Muscle of leg (tissue), 3 donors: ENCODE measurements at regions not wholly inside any gene's neighbourhood (a gene's known extent, or its start where the extent isn't known, plus 50 kb on each side); places are given as distances from the start of the nearest gene placed in this dataset.

Experiments used
- DNase-seq: peaks from one replicate; pipeline ENCODE4 v3.0.0; 2013
- H3K27ac ChIP-seq: one replicate; pipeline ENCODE4 v1.5.1; 2013; ENCODE audit warnings: mild to moderate bottlenecking, low read length, control low read depth
- H3K27me3 ChIP-seq: one replicate; pipeline ENCODE4 v1.6.1; 2013; ENCODE audit warnings: low read length; ENCODE audit not compliant: control insufficient read depth, insufficient read depth
- H3K36me3 ChIP-seq: one replicate; pipeline ENCODE4 v1.6.1; 2013; ENCODE audit warnings: low read length; ENCODE audit not compliant: control insufficient read depth, insufficient read depth
- H3K4me1 ChIP-seq: one replicate; pipeline ENCODE4 v1.6.1; 2013; ENCODE audit warnings: low read length; ENCODE audit not compliant: control insufficient read depth, insufficient read depth
- H3K4me3 ChIP-seq: one replicate; pipeline ENCODE4 v1.5.1; 2013; ENCODE audit warnings: low read length, control low read depth
- H3K9me3 ChIP-seq: replicated peaks from 2 replicates; pipeline ENCODE4 v1.6.1; 2013; ENCODE audit warnings: low read depth, low read length; ENCODE audit not compliant: control insufficient read depth
- WGBS: methylation state at CpG from one replicate; pipeline ENCODE4 v1.1.5; 2013; ENCODE audit warnings: missing lambda C conversion rate; ENCODE audit not compliant: insufficient coverage; 5-methylcytosine and 5-hydroxymethylcytosine counted together

DNA sequence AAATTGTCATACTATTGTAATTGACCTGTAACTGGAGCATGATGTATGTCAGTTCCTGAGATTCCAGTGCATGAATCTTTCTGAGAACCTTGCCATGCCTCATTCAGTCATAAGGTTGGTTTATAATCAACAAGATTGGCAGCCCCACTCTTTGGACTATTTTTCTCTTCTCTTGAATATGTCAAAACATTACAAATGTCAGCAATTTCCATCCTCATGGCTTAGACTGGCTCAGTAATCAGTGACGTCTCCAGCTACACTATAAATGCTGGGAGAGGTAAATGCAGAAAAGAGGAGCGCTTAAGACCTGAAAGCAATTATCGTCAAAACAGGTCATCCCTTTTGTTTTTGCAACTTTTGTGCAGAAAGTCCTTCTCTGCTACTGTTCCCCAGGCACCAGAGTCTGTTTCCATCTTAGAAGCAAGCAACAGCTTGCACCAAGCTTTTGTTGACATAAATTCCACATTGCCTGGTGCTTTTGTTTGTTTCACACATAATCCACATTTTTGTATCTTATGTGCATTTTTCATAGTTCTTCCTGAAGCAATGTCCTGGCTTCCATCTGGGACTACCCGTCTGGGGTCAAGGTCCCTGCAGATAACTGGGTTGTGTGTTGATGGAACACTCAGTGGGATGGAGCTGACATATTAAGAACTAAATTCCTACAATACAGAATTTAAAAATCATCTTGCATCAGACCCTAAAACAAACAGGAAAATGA, 149.8 kb downstream of the OSR1 start:
- Histone ChIP-seq H3K27me3 (no peaks in the 10 kb centered on the region), H3K36me3 (no peaks in the 10 kb centered on the region), H3K9me3 (no peaks in the 10 kb centered on the region), H3K4me1 (no peaks in the 10 kb centered on the region), H3K27ac (no peak overlapping the region), H3K4me3 (no peak overlapping the region)
- WGBS, result 82% methylated on average over 3 of the region's 4 CpGs
- no peak for DNase-seq

DNA sequence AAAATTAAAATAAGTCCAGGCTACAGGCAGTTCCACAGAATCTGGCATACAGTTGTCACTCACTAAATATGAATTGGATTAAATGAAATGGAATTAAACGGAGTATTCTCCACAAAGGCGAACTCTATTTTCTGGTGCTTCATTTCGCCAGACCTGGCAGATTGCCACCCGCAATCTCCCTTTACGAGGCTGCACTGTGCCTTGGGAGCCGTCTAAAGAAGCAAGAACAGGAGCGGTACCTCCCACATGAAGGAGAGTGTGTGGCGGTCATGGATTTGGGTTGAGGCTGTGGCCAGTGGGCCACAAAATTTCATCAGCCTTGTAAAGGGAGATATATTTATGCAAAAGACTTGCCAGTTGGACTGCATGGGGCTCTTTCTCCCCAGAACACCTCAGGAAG, 151.0 kb downstream of the OSR1 start:
- Histone ChIP-seq H3K27me3 (no peaks in the 10 kb centered on the region), H3K4me1 (no peaks in the 10 kb centered on the region), H3K9me3 (no peaks in the 10 kb centered on the region), H3K36me3 (no peaks in the 10 kb centered on the region), H3K4me3 (no peak overlapping the region), H3K27ac (no peak overlapping the region)
- DNase-seq, result no peak
- WGBS, result 76% methylated on average over 3 of the region's 8 CpGs

DNA sequence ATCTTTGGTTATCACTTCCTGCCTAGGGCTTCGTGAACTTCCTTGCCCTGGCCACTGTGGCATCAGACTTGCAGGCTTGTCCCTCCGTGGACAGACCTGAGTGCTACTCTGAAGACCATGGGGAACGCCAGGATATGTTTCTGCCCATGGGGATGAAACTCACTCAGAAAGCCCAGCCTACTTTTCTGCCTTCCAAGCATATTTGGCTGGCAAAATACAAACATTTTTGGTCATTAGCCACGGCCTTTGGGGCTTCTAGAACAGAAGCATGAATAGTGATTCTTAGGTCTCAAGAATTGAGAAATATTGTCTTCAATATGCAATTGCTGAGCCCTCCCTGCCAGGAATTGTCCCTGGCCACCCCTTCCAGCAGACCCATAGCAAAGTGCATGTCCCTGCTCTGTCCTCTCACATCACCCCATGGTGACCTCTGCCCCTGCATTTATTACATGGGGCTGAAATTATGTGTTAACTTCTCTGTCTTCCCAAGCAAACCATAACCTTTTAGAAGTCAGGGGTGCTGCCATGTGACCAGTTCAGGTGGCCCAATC, 152.4 kb downstream of the OSR1 start:
- no peaks in the 10 kb centered on the region for H3K36me3 ChIP-seq
- H3K27me3 ChIP-seq, result no peaks in the 10 kb centered on the region
- H3K9me3 ChIP-seq, result no peaks in the 10 kb centered on the region
- H3K4me3 ChIP-seq, result no peak overlapping the region
- 75% methylated on average over 3 of the region's 4 CpGs for WGBS
- no peak for DNase-seq
- H3K4me1 ChIP-seq, result no peaks in the 10 kb centered on the region
- H3K27ac ChIP-seq, result no peak overlapping the region

DNA sequence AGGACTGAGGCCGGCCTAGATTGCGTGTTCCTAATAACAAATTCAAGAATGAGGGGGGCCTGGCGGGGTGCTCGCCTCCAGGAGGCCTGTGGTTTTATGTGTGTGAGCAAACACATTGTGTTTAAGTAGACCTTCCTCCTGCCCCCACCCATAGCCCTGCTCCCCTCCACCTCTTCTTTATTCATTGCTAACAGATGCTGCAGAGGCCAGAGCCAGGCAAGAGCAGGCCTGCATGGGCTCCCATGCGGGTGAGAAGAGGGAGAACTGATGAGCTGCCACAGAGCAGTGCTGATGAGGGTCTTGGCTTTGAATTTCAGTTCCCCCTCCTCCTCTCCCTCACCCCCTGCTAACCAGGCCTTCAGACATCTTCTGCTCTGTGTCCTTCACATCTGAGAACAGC, 154.6 kb downstream of the OSR1 start:
- no peaks in the 10 kb centered on the region for H3K36me3 ChIP-seq
- no peaks in the 10 kb centered on the region for H3K27me3 ChIP-seq
- H3K4me1 ChIP-seq, result no peaks in the 10 kb centered on the region
- H3K9me3 ChIP-seq, result no peaks in the 10 kb centered on the region
- H3K4me3 ChIP-seq, result no peak overlapping the region
- no peak overlapping the region for H3K27ac ChIP-seq
- WGBS, result no CpG with 5 or more reads among the region's 5 CpGs
- DNase-seq, result no peak

GRCh38 chr2:19201911-19202462, 156.4 kb downstream of the OSR1 start:
- Histone ChIP-seq H3K9me3 (no peaks in the 10 kb centered on the region), H3K4me3 (no peak overlapping the region), H3K36me3 (no peaks in the 10 kb centered on the region), H3K27me3 (no peaks in the 10 kb centered on the region), H3K4me1 (no peaks in the 10 kb centered on the region), H3K27ac (no peak overlapping the region)
- WGBS, result no CpG with 5 or more reads among the region's 4 CpGs
- DNase-seq, result no peak

- WGBS, result no CpG with 5 or more reads among the region's 1 CpG
- no peak overlapping the region for H3K27ac ChIP-seq
- no peaks in the 10 kb centered on the region for H3K9me3 ChIP-seq
- DNase-seq, result peak; percentile 92
- H3K4me1 ChIP-seq, result no peaks in the 10 kb centered on the region
- H3K36me3 ChIP-seq, result no peaks in the 10 kb centered on the region
- H3K4me3 ChIP-seq, result no peak overlapping the region
- H3K27me3 ChIP-seq, result no peaks in the 10 kb centered on the region
These were observed 160.0 kb downstream of the OSR1 start for GRCh38 chr2:19198381-19198780.

DNA sequence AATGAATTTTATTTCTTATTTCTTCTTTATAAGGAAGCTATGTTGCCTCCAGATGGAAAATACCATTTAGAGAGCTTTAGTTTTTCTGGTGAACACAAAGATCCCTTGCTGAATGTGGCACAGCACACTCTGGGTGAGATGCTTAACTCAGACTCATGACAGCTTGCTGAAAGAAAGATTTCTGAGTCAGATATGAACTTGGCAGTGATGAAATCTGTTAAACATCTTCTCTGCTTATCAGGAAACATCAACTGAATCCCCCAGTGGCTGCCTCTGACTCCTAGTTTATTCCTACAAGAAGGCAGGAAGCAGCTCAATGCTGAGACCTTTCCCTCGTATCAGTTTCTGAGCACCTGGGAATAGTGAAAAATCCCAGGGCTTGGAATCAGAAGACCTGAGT, 162.8 kb downstream of the OSR1 start:
- no peaks in the 10 kb centered on the region for H3K9me3 ChIP-seq
- H3K36me3 ChIP-seq, result no peaks in the 10 kb centered on the region
- no peak overlapping the region for H3K4me3 ChIP-seq
- no CpG with 5 or more reads among the region's 1 CpG for WGBS
- no peak overlapping the region for H3K27ac ChIP-seq
- no peaks in the 10 kb centered on the region for H3K4me1 ChIP-seq
- no peaks in the 10 kb centered on the region for H3K27me3 ChIP-seq
- no peak for DNase-seq

DNA sequence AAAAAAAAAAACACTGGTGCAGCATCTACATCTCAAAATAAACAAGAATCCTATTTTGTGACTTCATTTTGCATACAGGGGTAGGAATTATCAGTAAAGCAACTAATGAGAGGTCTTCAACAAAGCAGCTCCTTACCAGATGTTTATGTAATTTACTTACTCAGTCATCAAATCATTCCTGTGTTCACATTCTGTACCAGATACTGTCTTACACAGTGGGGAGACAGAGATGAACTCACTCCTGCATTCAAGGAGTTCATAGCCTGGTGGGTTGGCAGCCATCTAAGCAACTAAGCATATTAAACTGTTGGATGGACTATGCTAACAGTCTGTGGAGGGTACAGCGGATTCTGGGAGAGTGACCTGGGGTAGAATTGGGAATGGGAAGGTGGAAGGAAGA, 169.0 kb downstream of the OSR1 start:
- DNase-seq, result no peak
- Histone ChIP-seq H3K9me3 (no peaks in the 10 kb centered on the region), H3K4me1 (no peaks in the 10 kb centered on the region), H3K27me3 (no peaks in the 10 kb centered on the region), H3K36me3 (no peaks in the 10 kb centered on the region), H3K27ac (no peak overlapping the region), H3K4me3 (no peak overlapping the region)
- WGBS, result 100% methylated on average over 1 of the region's 1 CpG

- no peaks in the 10 kb centered on the region for H3K9me3 ChIP-seq
- H3K27ac ChIP-seq, result no peak overlapping the region
- no peak for DNase-seq
- H3K36me3 ChIP-seq, result no peaks in the 10 kb centered on the region
- 83% methylated on average over 4 of the region's 5 CpGs for WGBS
- H3K27me3 ChIP-seq, result no peaks in the 10 kb centered on the region
- H3K4me1 ChIP-seq, result no peaks in the 10 kb centered on the region
- H3K4me3 ChIP-seq, result no peak overlapping the region
These were observed 171.0 kb downstream of the OSR1 start for GRCh38 chr2:19187323-19188020.

DNA sequence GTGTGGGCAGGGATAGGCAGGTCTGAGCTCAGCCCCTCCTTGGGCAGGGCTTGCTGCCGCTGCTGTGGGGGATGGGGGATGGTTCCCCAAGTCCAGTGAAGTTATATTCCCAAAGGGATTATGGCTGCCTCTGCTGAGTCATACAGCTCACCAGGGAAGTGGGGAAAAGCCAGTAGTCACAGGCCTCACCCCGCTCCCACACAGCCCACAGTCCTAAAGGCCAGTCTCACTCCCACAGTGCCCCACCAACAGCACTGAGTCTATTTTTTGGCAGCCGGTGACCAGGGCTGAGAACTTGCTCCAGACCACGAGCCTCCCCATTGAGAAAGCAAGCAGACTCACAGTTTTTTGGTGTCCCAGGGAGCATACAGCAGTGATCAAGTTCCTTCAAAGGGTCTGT, 173.3 kb downstream of the OSR1 start:
- peaks cover 2% of the 10 kb centered on the region for H3K9me3 ChIP-seq
- H3K27ac ChIP-seq, result no peak overlapping the region
- 96% methylated on average over 4 of the region's 4 CpGs for WGBS
- DNase-seq, result no peak
- no peaks in the 10 kb centered on the region for H3K27me3 ChIP-seq
- H3K36me3 ChIP-seq, result no peaks in the 10 kb centered on the region
- no peaks in the 10 kb centered on the region for H3K4me1 ChIP-seq
- no peak overlapping the region for H3K4me3 ChIP-seq
